Gastrocnemius medialis (tissue), 4 donors: ENCODE measurements at regions not wholly inside any gene's neighbourhood (a gene's known extent, or its start where the extent isn't known, plus 50 kb on each side); places are given as distances from the start of the nearest gene placed in this dataset.

Experiments
- POLR2A ChIP-seq, 2 donors: fragments of 450-650 bp; IDR thresholded peaks; one replicate each; pipeline ENCODE4 v1.6.1; 2017; ENCODE audit warnings: antibody characterized with exemption in 2 of 2, mild to moderate bottlenecking in 2 of 2, moderate library complexity in 2 of 2
- TF ChIP-seq, protein P1 (sequence below), 5 experiments: fragments of 450-650 bp in 3 of 5; fragments of 200-600 bp in 2 of 5; sonication (generic) in 2 of 5; IDR thresholded peaks in 4 of 5; conservative IDR thresholded peaks in 1 of 5; 1 replicate in 4 of 5; 2 replicates in 1 of 5; pipeline ENCODE4 v1.5.1; 2016 to 2019; ENCODE audit warnings: antibody characterized with exemption in 5 of 5, mild to moderate bottlenecking in 3 of 5, moderate library complexity in 3 of 5

GRCh38 chr5:147989239-147989638 is 74.5 kb upstream of the SPINK5 start:
- TF ChIP-seq, protein P1, sequence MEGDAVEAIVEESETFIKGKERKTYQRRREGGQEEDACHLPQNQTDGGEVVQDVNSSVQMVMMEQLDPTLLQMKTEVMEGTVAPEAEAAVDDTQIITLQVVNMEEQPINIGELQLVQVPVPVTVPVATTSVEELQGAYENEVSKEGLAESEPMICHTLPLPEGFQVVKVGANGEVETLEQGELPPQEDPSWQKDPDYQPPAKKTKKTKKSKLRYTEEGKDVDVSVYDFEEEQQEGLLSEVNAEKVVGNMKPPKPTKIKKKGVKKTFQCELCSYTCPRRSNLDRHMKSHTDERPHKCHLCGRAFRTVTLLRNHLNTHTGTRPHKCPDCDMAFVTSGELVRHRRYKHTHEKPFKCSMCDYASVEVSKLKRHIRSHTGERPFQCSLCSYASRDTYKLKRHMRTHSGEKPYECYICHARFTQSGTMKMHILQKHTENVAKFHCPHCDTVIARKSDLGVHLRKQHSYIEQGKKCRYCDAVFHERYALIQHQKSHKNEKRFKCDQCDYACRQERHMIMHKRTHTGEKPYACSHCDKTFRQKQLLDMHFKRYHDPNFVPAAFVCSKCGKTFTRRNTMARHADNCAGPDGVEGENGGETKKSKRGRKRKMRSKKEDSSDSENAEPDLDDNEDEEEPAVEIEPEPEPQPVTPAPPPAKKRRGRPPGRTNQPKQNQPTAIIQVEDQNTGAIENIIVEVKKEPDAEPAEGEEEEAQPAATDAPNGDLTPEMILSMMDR (IDR thresholded peaks at IDR 0.05 in 4 of 5, conservative IDR thresholded peaks at IDR 0.05 in 1 of 5), result no peak
- TF ChIP-seq POLR2A (IDR thresholded peaks at IDR 0.05), result no peak
